PC-9 (cell line): ENCODE measurements at regions not wholly inside any gene's neighbourhood (a gene's known extent, or its start where the extent isn't known, plus 50 kb on each side); places are given as distances from the start of the nearest gene placed in this dataset.

Source experiments
- BruUV-seq: library from RNA; stranded (reverse); fragments of 400-500 nt; replicated peaks from 2 replicates; lab custom pipeline; 2021; lab: Mats Ljungman, UMichigan
- CTCF ChIA-PET: fragments of 300-600 bp; sonication (Branson Sonifier 250); formaldehyde crosslinking; loops from one replicate; lab custom pipeline; 2022; ENCODE audit warnings: antibody characterized with exemption; lab: Charles Lee
- POLR2A ChIA-PET: fragments of 300-600 bp; sonication (Branson Sonifier 250); formaldehyde crosslinking; loops from one replicate; lab custom pipeline; 2022; ENCODE audit warnings: antibody characterized with exemption; ENCODE audit not compliant: unreplicated experiment; lab: Charles Lee
- DNase-seq, 2 experiments: peaks; one replicate each; pipeline versions ENCODE4 v3.0.0 to v3.0.0-alpha.2; 2015 to 2022; ENCODE audit warnings: mixed read lengths in 1 of 2
- H2AFZ ChIP-seq: fragments of 200-600 bp; sonication (generic); 2 replicates; pipeline ENCODE4 v1.8.1; 2017; ENCODE audit warnings: antibody characterized with exemption
- H3F3A ChIP-seq: fragments of 200-600 bp; sonication (generic); 2 replicates; pipeline ENCODE4 v1.8.1; 2017; ENCODE audit warnings: antibody characterized with exemption, mild to moderate bottlenecking, low read depth; ENCODE audit not compliant: insufficient read depth
- H3K27ac ChIP-seq: fragments of 200-600 bp; sonication (generic); 2 replicates; pipeline ENCODE4 v1.6.1; 2016; ENCODE audit warnings: mixed run types
- H3K27me3 ChIP-seq: fragments of 200-600 bp; sonication (generic); 2 replicates; pipeline ENCODE4 v1.6.1; 2016; ENCODE audit warnings: low read depth, mixed run types; ENCODE audit not compliant: insufficient read depth
- H3K36me3 ChIP-seq: fragments of 200-600 bp; sonication (generic); 2 replicates; pipeline ENCODE4 v1.6.1; 2016; ENCODE audit warnings: low read depth, mixed run types
- H3K4me1 ChIP-seq: fragments of 200-600 bp; sonication (generic); replicated peaks from 2 replicates; pipeline ENCODE4 v1.6.1; 2016; ENCODE audit warnings: mixed run types; ENCODE audit not compliant: insufficient read depth
- H3K4me2 ChIP-seq: fragments of 200-600 bp; sonication (generic); 2 replicates; pipeline ENCODE4 v1.6.1; 2017; ENCODE audit warnings: mixed run types
- H3K4me3 ChIP-seq: fragments of 200-600 bp; sonication (generic); 2 replicates; pipeline ENCODE4 v1.6.1; 2016; ENCODE audit warnings: mixed run types
- H3K79me2 ChIP-seq: fragments of 200-600 bp; sonication (generic); 2 replicates; pipeline ENCODE4 v1.6.1; 2017; ENCODE audit warnings: low read depth, mixed run types
- H3K9me2 ChIP-seq: fragments of 200-600 bp; sonication (generic); 2 replicates; pipeline ENCODE4 v1.8.1; 2017; ENCODE audit warnings: mild to moderate bottlenecking; ENCODE audit not compliant: insufficient read depth
- H3K9me3 ChIP-seq: fragments of 200-600 bp; sonication (generic); 2 replicates; pipeline ENCODE4 v1.8.1; 2016; ENCODE audit warnings: low read depth; ENCODE audit not compliant: insufficient read depth
- H4K20me1 ChIP-seq: fragments of 200-600 bp; sonication (generic); 2 replicates; pipeline ENCODE4 v1.8.1; 2017; ENCODE audit not compliant: insufficient read depth
- CTCF ChIP-seq: fragments of 200-600 bp; sonication (generic); conservative IDR thresholded peaks from 2 replicates; pipeline ENCODE4 v1.6.1; 2017; ENCODE audit warnings: mixed run types, antibody characterized with exemption, mild to moderate bottlenecking, moderate library complexity
- EZH2 ChIP-seq: fragments of 200-600 bp; sonication (generic); IDR thresholded peaks from 2 replicates; pipeline ENCODE4 v1.8.0; 2017; ENCODE audit warnings: antibody characterized with exemption, low read depth
- intact Hi-C: fragments of 100-400 bp; cut with micrococcal nuclease; formaldehyde crosslinking; loops from one replicate; pipeline ENCODE4 v1.10.0; 2022; ENCODE audit not compliant: unreplicated experiment

GRCh38 chr13:110822669-110822945 is 92.3 kb downstream of the ANKRD10 start:
- no peak for DNase-seq
- intact Hi-C loops = no loop called here
- Histone ChIP-seq H3K36me3 (no peaks in the 10 kb centered on the region), H3K79me2 (no peaks in the 10 kb centered on the region), H3K4me1 (no peaks in the 10 kb centered on the region), H3K27me3 (no peaks in the 10 kb centered on the region), H3K9me3 (no peaks in the 10 kb centered on the region), H3F3A (no peaks in the 10 kb centered on the region; the same call in 1 of the 2 replicates), H2AFZ (no peak overlapping the region), H3K4me3 (no peak overlapping the region), H3K4me2 (no peak overlapping the region), H4K20me1 (no peaks in the 10 kb centered on the region), H3K9me2 (no peaks in the 10 kb centered on the region), H3K27ac (no peak overlapping the region)
- TF ChIP-seq EZH2 = no peak
- no peak for TF ChIP-seq CTCF
- ChIA-PET CTCF (interaction anchor here (0.6 kb wide), 1 partner anchor 115 kb away, joined by 19 read pairs; no protein-coding TSS in a partner anchor), POLR2A (no interaction called here)
- BruUV-seq = no TSS peak

- POLR2A ChIA-PET = no interaction called here
- BruUV-seq = no TSS peak
Observed at GRCh38 chr13:110824702-110825300, 90.1 kb downstream of the ANKRD10 start.

GRCh38 chr13:110825516-110825915 is 89.4 kb downstream of the ANKRD10 start:
- H4K20me1 ChIP-seq = no peaks in the 10 kb centered on the region
- POLR2A ChIA-PET = no interaction called here
- no peak for TF ChIP-seq CTCF
- no peak for TF ChIP-seq EZH2
- H3K79me2 ChIP-seq = no peaks in the 10 kb centered on the region
- no peaks in the 10 kb centered on the region for H3K9me3 ChIP-seq
- 0 out of 2 replicates have a peak, but pooled peaks cover 6% of the 10 kb centered on the region for H3K27me3 ChIP-seq
- CTCF ChIA-PET = no interaction called here
- H3K36me3 ChIP-seq = no peaks in the 10 kb centered on the region
- no peaks in the 10 kb centered on the region for H3K9me2 ChIP-seq
- BruUV-seq = no TSS peak
- no peaks in the 10 kb centered on the region for H3F3A ChIP-seq
- H3K27ac ChIP-seq = no peak overlapping the region
- intact Hi-C loops = no loop called here
- no peak overlapping the region for H3K4me3 ChIP-seq
- H3K4me2 ChIP-seq = no peak overlapping the region
- no peak overlapping the region for H2AFZ ChIP-seq
- no peak for DNase-seq
- no peaks in the 10 kb centered on the region for H3K4me1 ChIP-seq

More at GRCh38 chr13:110824702-110825300, 90.1 kb downstream of the ANKRD10 start:
- H3K79me2 ChIP-seq = no peaks in the 10 kb centered on the region
- H2AFZ ChIP-seq = no peak overlapping the region
- 0 out of 2 replicates have a peak, but pooled peaks cover 6% of the 10 kb centered on the region for H3K27me3 ChIP-seq
- H3F3A ChIP-seq = no peaks in the 10 kb centered on the region; the same call in 1 of the 2 replicates
- H4K20me1 ChIP-seq = no peaks in the 10 kb centered on the region
- CTCF ChIA-PET = no interaction called here
- H3K9me3 ChIP-seq = no peaks in the 10 kb centered on the region
- TF ChIP-seq EZH2 (no peak), CTCF (no peak)
- no peak overlapping the region for H3K27ac ChIP-seq
- DNase-seq = no peak
- H3K4me1 ChIP-seq = no peaks in the 10 kb centered on the region
- no peak overlapping the region for H3K4me3 ChIP-seq
- intact Hi-C loops = no loop called here
- no peak overlapping the region for H3K4me2 ChIP-seq
- H3K36me3 ChIP-seq = no peaks in the 10 kb centered on the region
- H3K9me2 ChIP-seq = no peaks in the 10 kb centered on the region
